ENCODE measurements at regions not wholly inside any gene's neighbourhood (a gene's known extent, or its start where the extent isn't known, plus 50 kb on each side); places are given as distances from the start of the nearest gene placed in this dataset.

- Histone ChIP-seq H3K27ac (no peak overlapping the region), H3K4me1 (no peaks in the 10 kb centered on the region), H3K9me3 (no peaks in the 10 kb centered on the region), H3K27me3 (no peaks in the 10 kb centered on the region), H3K4me3 (no peak overlapping the region), H4K20me1 (no peaks in the 10 kb centered on the region), H3K9ac (no peak overlapping the region), H3K36me3 (no peaks in the 10 kb centered on the region), H3K4me2 (no peak overlapping the region)
- no peak for TF ChIP-seq Cebpa-rat (IDR thresholded peaks at IDR 0.05)
Measured at GRCh38 chr13:76474356-76474755, 411.8 kb downstream of the KCTD12 start.

- Histone ChIP-seq H3K36me3 (no peaks in the 10 kb centered on the region), H3K9ac (no peak overlapping the region), H3K27ac (no peak overlapping the region), H3K9me3 (no peaks in the 10 kb centered on the region), H3K4me2 (no peak overlapping the region), H4K20me1 (no peaks in the 10 kb centered on the region), H3K4me1 (no peaks in the 10 kb centered on the region), H3K27me3 (no peaks in the 10 kb centered on the region), H3K4me3 (no peak overlapping the region)
- TF ChIP-seq Cebpa-rat (IDR thresholded peaks at IDR 0.05), result no peak
Measured at GRCh38 chr13:76473552-76474134, 412.6 kb downstream of the KCTD12 start.

- Histone ChIP-seq H3K4me2 (no peak overlapping the region), H4K20me1 (no peaks in the 10 kb centered on the region), H3K36me3 (no peaks in the 10 kb centered on the region), H3K4me1 (no peaks in the 10 kb centered on the region), H3K4me3 (no peak overlapping the region), H3K9ac (no peak overlapping the region), H3K9me3 (no peaks in the 10 kb centered on the region), H3K27me3 (no peaks in the 10 kb centered on the region), H3K27ac (no peak overlapping the region)
- TF ChIP-seq Cebpa-rat (IDR thresholded peaks at IDR 0.05), result no peak
Measured at GRCh38 chr13:76472916-76473315, 413.3 kb downstream of the KCTD12 start.

- Histone ChIP-seq H4K20me1 (no peaks in the 10 kb centered on the region), H3K9me3 (no peaks in the 10 kb centered on the region), H3K9ac (no peak overlapping the region), H3K27me3 (no peaks in the 10 kb centered on the region), H3K4me1 (no peaks in the 10 kb centered on the region), H3K36me3 (no peaks in the 10 kb centered on the region), H3K4me2 (no peak overlapping the region), H3K4me3 (no peak overlapping the region), H3K27ac (no peak overlapping the region)
- no peak for TF ChIP-seq Cebpa-rat (IDR thresholded peaks at IDR 0.05)
Measured at GRCh38 chr13:76471486-76471885, 414.7 kb downstream of the KCTD12 start.

- H3K9ac ChIP-seq, result no peak overlapping the region
- H4K20me1 ChIP-seq, result no peaks in the 10 kb centered on the region
- no peak overlapping the region for H3K27ac ChIP-seq
- H3K36me3 ChIP-seq, result no peaks in the 10 kb centered on the region
- H3K4me1 ChIP-seq, result no peaks in the 10 kb centered on the region
- H3K4me2 ChIP-seq, result no peak overlapping the region
- H3K9me3 ChIP-seq, result no peaks in the 10 kb centered on the region
- TF ChIP-seq Cebpa-rat (IDR thresholded peaks at IDR 0.05), result no peak
- H3K27me3 ChIP-seq, result no peaks in the 10 kb centered on the region
- H3K4me3 ChIP-seq, result no peak overlapping the region
Measured at GRCh38 chr13:76470991-76471390, 415.2 kb downstream of the KCTD12 start.

GRCh38 chr13:76466043-76466442 lies 420.2 kb downstream of the KCTD12 start:
- H3K4me3 ChIP-seq, result no peak overlapping the region
- no peak overlapping the region for H3K4me2 ChIP-seq
- H3K27me3 ChIP-seq, result no peaks in the 10 kb centered on the region
- no peaks in the 10 kb centered on the region for H3K9me3 ChIP-seq
- no peaks in the 10 kb centered on the region for H3K4me1 ChIP-seq
- H3K36me3 ChIP-seq, result no peaks in the 10 kb centered on the region
- H4K20me1 ChIP-seq, result no peaks in the 10 kb centered on the region
- H3K9ac ChIP-seq, result no peak overlapping the region
- no peak for TF ChIP-seq Cebpa-rat (IDR thresholded peaks at IDR 0.05)
- no peak overlapping the region for H3K27ac ChIP-seq

- Histone ChIP-seq H3K4me1 (no peaks in the 10 kb centered on the region), H3K27ac (no peak overlapping the region), H3K9me3 (no peaks in the 10 kb centered on the region), H3K36me3 (no peaks in the 10 kb centered on the region), H3K4me3 (no peak overlapping the region), H3K4me2 (no peak overlapping the region), H3K27me3 (no peaks in the 10 kb centered on the region), H3K9ac (no peak overlapping the region), H4K20me1 (no peaks in the 10 kb centered on the region)
- no peak for TF ChIP-seq Cebpa-rat (IDR thresholded peaks at IDR 0.05)
Measured at GRCh38 chr13:76463314-76463713, 422.9 kb downstream of the KCTD12 start.

GRCh38 chr13:76461999-76462398 lies 424.2 kb downstream of the KCTD12 start:
- H4K20me1 ChIP-seq, result no peaks in the 10 kb centered on the region
- no peak overlapping the region for H3K4me2 ChIP-seq
- no peak overlapping the region for H3K9ac ChIP-seq
- no peaks in the 10 kb centered on the region for H3K4me1 ChIP-seq
- H3K27ac ChIP-seq, result no peak overlapping the region
- H3K9me3 ChIP-seq, result no peaks in the 10 kb centered on the region
- H3K4me3 ChIP-seq, result no peak overlapping the region
- H3K36me3 ChIP-seq, result no peaks in the 10 kb centered on the region
- no peak for TF ChIP-seq Cebpa-rat (IDR thresholded peaks at IDR 0.05)
- H3K27me3 ChIP-seq, result no peaks in the 10 kb centered on the region

- no peaks in the 10 kb centered on the region for H3K36me3 ChIP-seq
- H3K9me3 ChIP-seq, result no peaks in the 10 kb centered on the region
- H4K20me1 ChIP-seq, result no peaks in the 10 kb centered on the region
- H3K9ac ChIP-seq, result no peak overlapping the region
- no peaks in the 10 kb centered on the region for H3K27me3 ChIP-seq
- H3K27ac ChIP-seq, result no peak overlapping the region
- H3K4me2 ChIP-seq, result no peak overlapping the region
- no peak overlapping the region for H3K4me3 ChIP-seq
- no peak for TF ChIP-seq Cebpa-rat (IDR thresholded peaks at IDR 0.05)
- no peaks in the 10 kb centered on the region for H3K4me1 ChIP-seq
Measured at GRCh38 chr13:76461484-76461883, 424.7 kb downstream of the KCTD12 start.

GRCh38 chr13:76459863-76460262 lies 426.3 kb downstream of the KCTD12 start:
- H3K4me1 ChIP-seq, result no peaks in the 10 kb centered on the region
- no peaks in the 10 kb centered on the region for H3K36me3 ChIP-seq
- no peaks in the 10 kb centered on the region for H3K9me3 ChIP-seq
- H3K27me3 ChIP-seq, result no peaks in the 10 kb centered on the region
- no peak overlapping the region for H3K4me2 ChIP-seq
- H4K20me1 ChIP-seq, result no peaks in the 10 kb centered on the region
- H3K4me3 ChIP-seq, result no peak overlapping the region
- H3K27ac ChIP-seq, result no peak overlapping the region
- no peak overlapping the region for H3K9ac ChIP-seq
- TF ChIP-seq Cebpa-rat (IDR thresholded peaks at IDR 0.05), result no peak

- no peaks in the 10 kb centered on the region for H3K36me3 ChIP-seq
- TF ChIP-seq Cebpa-rat (IDR thresholded peaks at IDR 0.05), result no peak
- no peaks in the 10 kb centered on the region for H4K20me1 ChIP-seq
- H3K4me1 ChIP-seq, result no peaks in the 10 kb centered on the region
- H3K4me2 ChIP-seq, result no peak overlapping the region
- H3K27me3 ChIP-seq, result no peaks in the 10 kb centered on the region
- no peak overlapping the region for H3K27ac ChIP-seq
- no peak overlapping the region for H3K9ac ChIP-seq
- H3K9me3 ChIP-seq, result peaks cover 13% of the 10 kb centered on the region
- H3K4me3 ChIP-seq, result no peak overlapping the region
Measured at GRCh38 chr13:76455960-76456359, 430.2 kb downstream of the KCTD12 start.

Data from BLaER1 (cell line).